ENCODE measurements at regions not wholly inside any gene's neighbourhood (a gene's known extent, or its start where the extent isn't known, plus 50 kb on each side); places are given as distances from the start of the nearest gene placed in this dataset.

- DNase-seq (ENCODE audit: low read depth): no peak
These were observed 373.7 kb upstream of the SMIM21 start for GRCh38 chr18:75801178-75801577.

- DNase-seq (ENCODE audit: low read depth): no peak
These were observed 372.8 kb upstream of the SMIM21 start for GRCh38 chr18:75800331-75800648.

- DNase-seq (ENCODE audit: low read depth): no peak
These were observed 372.2 kb upstream of the SMIM21 start for GRCh38 chr18:75799449-75800330.

- DNase-seq (ENCODE audit: low read depth): no peak
These were observed 369.5 kb upstream of the SMIM21 start for GRCh38 chr18:75797046-75797445.

- DNase-seq (ENCODE audit: low read depth): no peak
These were observed 363.3 kb upstream of the SMIM21 start for GRCh38 chr18:75790796-75791195.

GRCh38 chr18:75790111-75790510 lies 362.6 kb upstream of the SMIM21 start:
- DNase-seq (ENCODE audit: low read depth): no peak

GRCh38 chr18:75785834-75786233 lies 358.3 kb upstream of the SMIM21 start:
- DNase-seq (ENCODE audit: low read depth): no peak

GRCh38 chr18:75785206-75785605 lies 357.7 kb upstream of the SMIM21 start:
- DNase-seq (ENCODE audit: low read depth): no peak

GRCh38 chr18:75784390-75784789 lies 356.9 kb upstream of the SMIM21 start:
- DNase-seq (ENCODE audit: low read depth): no peak

- DNase-seq (ENCODE audit: low read depth): no peak
These were observed 356.2 kb upstream of the SMIM21 start for GRCh38 chr18:75783566-75784281.

- no peak for DNase-seq (ENCODE audit: low read depth)
These were observed 355.3 kb upstream of the SMIM21 start for GRCh38 chr18:75782826-75783225.

GRCh38 chr18:75782204-75782603 lies 354.7 kb upstream of the SMIM21 start:
- DNase-seq (ENCODE audit: low read depth): no peak

- DNase-seq (ENCODE audit: low read depth): no peak
These were observed 352.4 kb upstream of the SMIM21 start for GRCh38 chr18:75779910-75780309.

- DNase-seq (ENCODE audit: low read depth): no peak
These were observed 351.9 kb upstream of the SMIM21 start for GRCh38 chr18:75779450-75779849.

GRCh38 chr18:75777630-75778029 lies 350.1 kb upstream of the SMIM21 start:
- no peak for DNase-seq (ENCODE audit: low read depth)

- DNase-seq (ENCODE audit: low read depth): no peak
These were observed 347.6 kb upstream of the SMIM21 start for GRCh38 chr18:75775121-75775520.

- no peak for DNase-seq (ENCODE audit: low read depth)
These were observed 346.1 kb upstream of the SMIM21 start for GRCh38 chr18:75773618-75774017.

GRCh38 chr18:75762758-75763157 lies 335.3 kb upstream of the SMIM21 start:
- DNase-seq (ENCODE audit: low read depth): no peak

GRCh38 chr18:75760208-75760607 lies 332.7 kb upstream of the SMIM21 start:
- no peak for DNase-seq (ENCODE audit: low read depth)

GRCh38 chr18:75757951-75758350 lies 330.4 kb upstream of the SMIM21 start:
- no peak for DNase-seq (ENCODE audit: low read depth)

GRCh38 chr18:75754433-75754832 lies 326.9 kb upstream of the SMIM21 start:
- no peak for DNase-seq (ENCODE audit: low read depth)

- no peak for DNase-seq (ENCODE audit: low read depth)
These were observed 326.2 kb upstream of the SMIM21 start for GRCh38 chr18:75753753-75754152.

- DNase-seq (ENCODE audit: low read depth): no peak
These were observed 325.3 kb upstream of the SMIM21 start for GRCh38 chr18:75752740-75753263.

Data from fibroblast of gingiva (primary cell).